RPMI7951 (cell line): ENCODE measurements at regions not wholly inside any gene's neighbourhood (a gene's known extent, or its start where the extent isn't known, plus 50 kb on each side); places are given as distances from the start of the nearest gene placed in this dataset.

ENCODE experiments used
- DNase-seq: peaks from one replicate; pipeline ENCODE4 v3.0.0-alpha.2; 2012; ENCODE audit warnings: low read depth

- no peak for DNase-seq
Measured at GRCh38 chr15:87631775-87632174, 624.8 kb downstream of the NTRK3 start.

DNA sequence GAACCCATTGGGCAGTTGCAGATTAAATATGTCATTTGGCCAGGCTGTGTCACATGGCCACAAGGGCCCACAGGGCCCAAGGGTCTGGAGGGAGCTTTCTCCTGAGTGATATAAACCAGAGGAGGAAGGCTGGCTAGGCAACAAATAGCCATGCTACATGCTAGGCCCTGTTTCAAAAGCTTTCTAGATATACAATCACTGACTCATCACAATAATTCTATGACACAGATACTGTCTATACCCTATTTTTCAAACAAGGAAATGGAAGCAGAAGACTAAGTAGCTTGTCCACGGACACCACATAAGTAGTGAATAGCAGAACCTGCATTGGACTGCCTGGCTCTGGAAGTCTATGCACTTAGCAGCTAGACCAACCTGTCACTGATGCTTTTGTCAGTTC lies 625.4 kb downstream of the NTRK3 start:
- no peak for DNase-seq

DNA sequence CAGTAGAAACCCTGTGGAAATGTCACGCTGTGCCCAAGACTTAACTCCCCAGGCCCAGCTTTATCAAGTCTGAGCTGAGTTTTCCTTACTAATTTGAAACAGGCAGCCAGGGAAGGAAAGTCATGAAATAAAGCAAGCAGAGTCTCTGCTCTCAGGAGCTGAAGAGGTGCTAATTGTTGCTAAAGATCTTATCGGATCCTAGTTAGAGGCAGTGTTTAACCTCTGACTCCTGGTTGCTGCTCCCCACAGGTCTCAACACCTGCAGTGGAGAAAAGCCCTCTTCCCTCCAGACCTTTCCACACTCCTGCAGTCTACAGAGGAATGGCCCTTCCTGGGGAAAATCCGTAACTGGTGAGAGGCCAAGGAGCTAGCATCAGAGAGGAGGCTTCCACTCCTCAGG lies 628.2 kb downstream of the NTRK3 start:
- no peak for DNase-seq

DNA sequence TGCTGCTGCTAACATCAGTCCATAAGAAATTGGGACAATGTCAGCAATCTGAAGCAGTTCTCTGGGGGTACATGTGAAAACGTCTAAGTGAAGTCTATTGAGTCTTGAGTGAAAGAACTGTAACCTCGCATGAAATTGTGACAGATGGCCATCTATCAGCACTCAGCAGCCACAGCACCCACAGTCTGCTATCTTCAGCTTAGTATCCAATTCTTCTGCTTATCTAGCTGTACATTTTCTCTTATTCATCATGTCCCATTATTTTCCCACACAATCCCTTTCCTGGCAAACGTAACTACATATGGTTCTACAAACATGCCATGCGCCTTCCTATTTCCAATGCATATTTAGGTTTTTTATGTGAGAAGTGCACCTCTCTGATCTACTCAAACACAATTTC lies 629.7 kb downstream of the NTRK3 start:
- DNase-seq: no peak

DNA sequence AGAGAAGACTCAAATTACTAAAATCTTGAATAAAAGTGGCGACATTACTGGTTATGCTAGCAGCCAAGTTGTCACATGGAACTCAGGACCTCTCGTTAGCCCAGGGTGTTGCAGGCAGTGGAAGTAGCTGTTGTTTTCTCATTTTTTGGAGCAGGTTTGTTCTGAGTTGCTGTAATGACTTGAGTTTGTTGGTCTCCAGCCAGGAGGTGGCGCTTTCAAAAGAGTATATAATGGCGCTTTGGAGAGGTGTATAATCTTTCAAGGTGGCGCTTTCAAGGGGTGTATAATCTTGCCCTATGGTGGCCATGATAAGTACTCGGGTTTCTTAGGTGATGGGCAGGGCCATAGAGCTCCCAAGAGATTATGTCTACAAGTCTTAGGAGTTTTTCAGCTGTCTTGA lies 632.7 kb downstream of the NTRK3 start:
- DNase-seq: peak; percentile 57

- DNase-seq: peak; percentile 54
Measured at GRCh38 chr15:87620393-87620792, 636.1 kb downstream of the NTRK3 start.

- peak; percentile 99 for DNase-seq
Measured at GRCh38 chr15:87619161-87619960, 637.2 kb downstream of the NTRK3 start.

GRCh38 chr15:87618203-87618725 lies 638.3 kb downstream of the NTRK3 start:
- DNase-seq: peak; percentile 54

DNA sequence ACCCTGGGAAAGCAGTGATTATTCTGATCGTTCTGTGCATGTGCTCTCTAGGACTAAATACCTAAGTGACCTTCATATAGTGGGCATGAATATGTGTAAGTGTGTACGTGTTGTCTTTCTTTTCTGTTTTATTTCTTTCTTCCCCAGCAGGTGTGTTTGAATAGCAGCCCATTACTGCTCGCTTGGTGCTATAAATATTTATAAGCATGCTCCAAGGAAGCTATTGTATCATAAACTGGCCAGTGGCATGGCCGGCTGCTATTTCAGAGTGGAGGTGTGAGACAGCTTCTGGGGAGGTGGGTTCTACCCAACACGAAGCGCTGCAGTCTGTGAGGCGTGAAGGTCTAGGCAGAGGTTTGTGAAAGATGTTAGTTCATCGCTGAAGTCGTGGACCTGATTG lies 641.8 kb downstream of the NTRK3 start:
- DNase-seq: no peak

GRCh38 chr15:87610366-87610765 lies 646.2 kb downstream of the NTRK3 start:
- peak; percentile 80 for DNase-seq

- peak; percentile 45 for DNase-seq
Measured at GRCh38 chr15:87609894-87610293, 646.6 kb downstream of the NTRK3 start.

GRCh38 chr15:87609474-87609873 lies 647.1 kb downstream of the NTRK3 start:
- DNase-seq: peak; percentile 99

DNA sequence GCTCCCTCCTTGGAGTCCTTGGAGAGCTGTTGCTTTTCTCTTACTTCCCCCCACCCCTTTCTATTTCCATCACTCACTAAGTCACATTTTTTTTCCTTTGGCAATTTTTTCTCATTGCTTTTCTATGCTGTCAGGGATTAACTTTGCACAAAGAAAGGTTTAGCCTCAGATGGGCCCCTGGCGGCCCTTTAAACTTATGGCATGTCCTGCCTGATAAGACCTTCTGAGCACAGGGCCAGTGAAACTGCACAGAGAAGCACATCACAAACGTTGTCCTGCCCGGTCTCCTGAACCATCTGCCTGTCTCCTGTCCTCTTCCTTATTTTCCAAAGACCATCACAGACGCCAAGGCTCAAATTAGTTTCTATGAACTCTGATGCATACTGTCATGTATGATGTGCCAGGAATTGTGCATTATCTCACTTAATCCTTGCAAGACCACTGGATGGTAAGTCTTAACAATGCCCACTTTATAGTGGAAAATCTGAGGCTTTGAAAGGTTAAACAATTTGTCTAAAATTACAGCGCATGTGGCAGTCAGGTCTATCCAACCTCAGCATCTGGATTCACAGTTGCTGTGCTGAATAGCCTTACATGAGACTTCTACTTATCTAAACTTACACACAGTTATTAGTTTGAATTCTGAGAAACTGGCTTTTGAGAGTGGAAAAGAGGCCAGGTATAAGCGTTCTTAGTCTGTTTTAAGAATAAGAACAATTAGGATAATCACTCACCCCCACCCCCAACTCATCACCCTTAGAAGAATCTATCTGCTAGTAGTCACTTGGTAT lies 648.1 kb downstream of the NTRK3 start:
- no peak for DNase-seq

DNA sequence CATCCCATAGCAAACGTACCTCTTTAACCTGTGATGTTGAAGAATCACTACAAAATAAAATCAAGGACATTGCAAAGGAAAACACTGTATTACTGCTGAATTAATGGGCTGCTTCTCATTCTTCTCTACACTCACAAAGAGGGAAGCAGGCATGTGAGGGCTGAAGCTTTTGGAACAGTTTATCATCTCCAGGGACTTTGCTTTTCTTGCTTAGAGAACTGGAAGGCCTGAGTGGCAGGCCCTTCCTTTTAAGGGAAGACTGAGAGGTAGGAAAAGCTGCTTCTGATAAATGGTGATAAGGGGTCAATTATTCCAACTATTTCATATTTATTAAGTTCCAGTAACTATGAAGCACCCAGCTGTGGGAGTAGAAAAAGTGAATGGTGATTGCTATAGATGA lies 649.6 kb downstream of the NTRK3 start:
- no peak for DNase-seq

DNA sequence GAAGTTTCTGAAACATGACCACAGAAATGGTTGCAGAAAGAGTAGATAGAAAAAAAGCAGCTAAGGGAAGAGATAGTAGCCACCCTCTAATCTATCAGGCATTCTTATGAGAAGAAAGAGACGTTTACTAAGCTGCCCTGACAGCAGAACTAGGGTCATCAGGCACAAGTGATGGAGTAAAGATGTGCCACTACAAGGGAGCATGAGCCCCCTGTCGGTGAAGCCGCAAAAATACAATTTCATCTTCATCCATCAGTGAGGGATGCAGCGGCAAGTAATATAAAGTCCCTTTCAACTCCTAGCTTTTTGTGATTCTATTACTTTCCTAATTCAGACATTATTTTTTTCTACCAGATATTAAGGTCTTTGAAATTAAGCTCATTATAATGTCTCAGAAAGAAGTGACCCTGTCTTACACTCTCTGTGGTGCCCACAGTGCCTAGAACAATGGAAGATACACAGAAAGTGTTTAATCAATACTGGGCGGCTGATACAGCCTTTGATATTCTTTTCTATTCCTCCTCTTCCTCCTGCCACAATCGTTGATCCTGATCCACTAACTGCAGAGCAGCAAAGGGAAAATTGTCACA lies 651.6 kb downstream of the NTRK3 start:
- DNase-seq: peak; percentile 35

GRCh38 chr15:87602371-87602770 lies 654.2 kb downstream of the NTRK3 start:
- no peak for DNase-seq

- no peak for DNase-seq
Measured at GRCh38 chr15:87599616-87600015, 656.9 kb downstream of the NTRK3 start.

DNA sequence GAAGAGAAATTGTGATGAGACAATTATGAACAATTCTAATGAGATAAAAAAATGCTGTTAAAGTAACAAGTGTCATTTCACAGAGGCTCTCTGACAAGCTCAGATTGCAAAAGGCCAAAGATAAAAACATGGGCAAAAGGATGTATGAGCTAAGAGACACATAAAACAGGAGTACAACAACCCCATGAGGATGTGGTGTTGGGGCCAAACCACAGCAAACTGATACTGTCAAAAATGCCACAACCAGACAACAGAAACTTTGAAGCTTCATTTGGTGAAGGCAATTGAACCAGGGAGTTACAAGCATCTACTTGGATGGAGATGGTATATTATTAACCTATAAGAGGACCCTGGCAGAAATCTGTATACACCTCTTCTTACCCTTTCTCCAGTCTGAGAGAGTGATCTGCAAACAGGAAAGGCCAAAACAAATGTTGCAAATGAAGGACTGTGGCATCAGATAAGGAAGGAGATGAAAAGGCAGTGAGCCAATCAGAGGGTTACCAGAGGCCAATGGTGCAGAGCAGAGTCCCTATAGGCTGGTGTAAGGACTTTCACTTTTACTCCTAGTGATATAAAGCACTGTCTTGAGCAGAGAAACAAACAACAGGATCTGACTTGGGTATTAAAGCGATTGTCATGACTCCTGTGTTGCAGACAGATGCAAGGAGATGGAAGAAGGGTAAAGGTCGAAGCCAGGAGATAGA lies 659.0 kb downstream of the NTRK3 start:
- DNase-seq: peak; percentile 82

DNA sequence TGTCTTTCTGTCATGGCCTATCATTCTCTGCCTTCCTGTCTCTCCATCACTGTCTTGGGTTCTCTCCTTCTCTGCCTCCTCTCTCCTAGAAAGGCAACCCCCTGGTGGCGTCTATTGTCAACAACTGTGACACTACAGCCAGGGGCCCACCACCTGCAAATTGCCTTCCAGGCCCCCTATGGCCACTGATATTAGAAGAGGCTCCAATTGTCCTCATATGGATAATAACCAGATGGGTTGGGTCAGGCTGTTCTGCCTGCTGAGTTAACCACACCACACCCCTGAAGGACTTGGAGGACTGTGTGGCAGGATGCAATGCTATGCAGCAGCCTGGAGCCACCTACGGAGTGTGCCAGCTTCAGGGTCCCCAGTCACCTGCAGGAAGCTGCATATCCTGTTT lies 665.0 kb downstream of the NTRK3 start:
- DNase-seq: no peak

DNA sequence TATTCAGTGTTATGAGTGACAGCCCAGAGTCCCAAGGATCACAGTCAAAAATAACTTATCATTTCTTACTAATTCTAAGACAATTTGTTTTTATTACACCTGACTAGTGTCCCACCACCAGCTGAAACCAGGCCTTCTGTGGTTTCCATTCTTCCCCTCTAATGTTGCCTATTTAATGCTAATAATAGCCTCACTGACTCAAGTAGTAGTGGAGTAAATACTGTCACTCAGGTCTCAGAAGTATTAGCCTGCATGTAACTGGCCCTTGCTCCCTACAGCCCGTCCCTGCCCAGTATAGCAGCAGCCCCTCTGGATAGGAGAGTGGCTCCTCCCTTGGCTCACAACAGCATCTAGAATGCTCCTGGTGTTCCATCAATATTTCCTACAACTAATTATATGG lies 665.5 kb downstream of the NTRK3 start:
- DNase-seq: no peak

GRCh38 chr15:87589134-87589533 lies 667.4 kb downstream of the NTRK3 start:
- no peak for DNase-seq

- DNase-seq: peak; percentile 36
Measured at GRCh38 chr15:87582169-87582568, 674.4 kb downstream of the NTRK3 start.
